ENCODE measurements at regions not wholly inside any gene's neighbourhood (a gene's known extent, or its start where the extent isn't known, plus 50 kb on each side); places are given as distances from the start of the nearest gene placed in this dataset.

- no peak for TF ChIP-seq CTCF (conservative IDR thresholded peaks at IDR 0.05; ENCODE audit: low read depth, low read length)
- TF ChIP-seq EZH2 (IDR thresholded peaks at IDR 0.05; ENCODE audit: low read length, unreplicated experiment) = no peak
- no peak for TF ChIP-seq EZH2phosphoT487 (IDR thresholded peaks at IDR 0.05; ENCODE audit: borderline replicate concordance, low read length)
Measured at GRCh38 chr12:108414021-108414420, 74.9 kb upstream of the CMKLR1 start.

Data from PC-3 (cell line).